ENCODE measurements at regions not wholly inside any gene's neighbourhood (a gene's known extent, or its start where the extent isn't known, plus 50 kb on each side); places are given as distances from the start of the nearest gene placed in this dataset.

- no peak for DNase-seq (ENCODE audit: low read depth in 2 of 2)
Observed at GRCh38 chr21:35699361-35699760, 361.0 kb downstream of the SETD4 start.

DNA sequence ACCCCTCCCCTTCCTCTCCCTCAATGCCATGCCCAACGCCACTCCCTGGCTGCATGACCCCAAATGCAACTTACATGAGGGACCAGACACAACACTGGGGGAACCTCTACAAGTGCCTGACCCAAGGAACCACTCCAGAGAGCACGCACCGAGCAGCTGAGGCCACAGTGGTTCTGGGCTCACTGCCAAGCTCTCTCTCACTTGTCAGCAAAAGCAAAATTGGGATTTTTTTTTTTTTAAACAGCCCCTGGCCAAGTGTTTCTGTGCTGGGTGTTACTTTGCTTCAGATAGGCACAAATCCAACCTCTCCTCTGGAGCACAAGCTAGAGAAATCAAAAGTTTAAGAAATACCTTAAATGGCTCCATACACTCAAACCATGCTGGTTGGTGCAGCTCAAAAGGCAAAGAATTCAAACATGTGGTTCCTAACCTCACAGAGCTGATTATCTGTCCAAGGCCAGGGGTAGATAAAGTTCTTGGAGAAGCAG, 363.0 kb downstream of the SETD4 start:
- DNase-seq (ENCODE audit: low read depth in 2 of 2): no peak

- no peak for DNase-seq (ENCODE audit: low read depth in 2 of 2)
Observed at GRCh38 chr21:35696644-35697043, 363.7 kb downstream of the SETD4 start.

DNA sequence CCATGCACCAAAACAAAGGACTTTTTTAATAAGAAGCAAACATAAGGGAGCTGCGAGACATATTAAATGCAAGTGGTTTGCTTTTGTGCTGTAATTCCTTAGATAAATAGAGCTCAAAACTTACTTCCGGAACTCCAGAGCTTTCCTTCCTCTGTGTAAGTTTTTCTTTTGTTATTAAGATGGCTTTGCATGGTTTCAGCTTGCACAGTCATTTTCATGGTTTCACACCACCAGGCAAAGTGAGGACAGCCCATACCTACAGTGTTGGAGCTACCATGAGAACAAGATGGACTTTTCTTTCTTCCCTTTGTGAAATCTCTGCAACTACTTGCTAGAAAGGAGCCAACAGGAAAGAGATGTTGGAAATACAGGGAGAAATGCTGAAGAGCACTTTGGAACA, 368.0 kb downstream of the SETD4 start:
- no peak for DNase-seq (ENCODE audit: low read depth in 2 of 2)

DNA sequence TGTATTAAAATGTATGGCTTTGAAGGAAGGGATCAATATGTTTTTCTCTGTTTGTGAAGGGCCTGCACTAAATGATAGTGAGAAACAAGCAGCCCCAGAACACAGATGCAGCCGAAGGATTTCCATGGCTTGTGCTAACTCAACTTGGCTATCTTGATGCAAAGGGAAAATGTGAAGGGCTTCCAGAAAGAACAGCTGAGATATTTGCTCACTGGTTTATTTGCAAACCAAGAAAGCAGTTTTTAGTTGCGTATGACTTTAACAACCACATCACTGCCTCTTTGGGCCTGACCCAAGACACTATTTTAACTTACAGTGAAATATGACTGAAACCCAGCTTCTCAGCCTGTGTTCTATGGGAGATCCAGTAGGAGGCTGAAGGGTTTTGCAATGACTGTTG, 369.9 kb downstream of the SETD4 start:
- DNase-seq (ENCODE audit: low read depth in 2 of 2): no peak

GRCh38 chr21:35686156-35686555, 374.2 kb downstream of the SETD4 start:
- DNase-seq (ENCODE audit: low read depth in 2 of 2): no peak

- DNase-seq (ENCODE audit: low read depth in 2 of 2): no peak
Observed at GRCh38 chr21:35683664-35684304, 376.5 kb downstream of the SETD4 start.

DNA sequence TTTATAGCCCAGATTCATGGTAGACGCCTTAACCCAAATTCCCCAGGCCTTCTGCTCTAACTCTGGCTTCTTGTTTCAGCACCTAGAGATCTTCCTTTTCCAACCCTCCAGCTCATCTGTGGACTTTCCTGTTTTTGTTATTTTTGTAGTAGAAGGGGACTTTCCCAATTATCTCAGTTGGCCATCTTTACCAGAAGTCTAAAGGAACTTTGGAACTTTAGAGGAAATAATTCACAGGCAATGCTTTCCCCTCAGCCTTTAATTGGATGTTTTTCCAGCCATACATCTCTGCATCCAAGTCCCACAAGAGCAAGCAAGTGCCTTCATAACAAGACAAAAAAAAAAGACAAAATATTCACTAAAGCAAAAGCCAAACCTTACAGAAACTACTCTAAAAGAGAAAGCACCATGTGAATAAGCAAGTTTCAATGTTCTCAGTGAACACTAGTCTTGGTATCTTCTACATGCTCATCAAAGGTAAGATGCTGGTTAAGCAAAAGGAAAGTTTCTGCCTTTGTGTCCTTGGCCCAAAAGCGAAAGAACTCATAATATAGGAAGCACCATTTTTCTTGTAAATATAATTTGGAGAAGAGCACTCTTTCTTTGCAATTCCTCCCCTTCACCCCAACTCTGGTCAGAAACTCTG, 377.3 kb downstream of the SETD4 start:
- no peak for DNase-seq (ENCODE audit: low read depth in 2 of 2)

- DNase-seq (ENCODE audit: low read depth in 2 of 2): no peak
Observed at GRCh38 chr21:35681946-35682345, 378.4 kb downstream of the SETD4 start.

- DNase-seq (ENCODE audit: low read depth in 2 of 2): no peak
Observed at GRCh38 chr21:35679076-35679475, 381.2 kb downstream of the SETD4 start.

GRCh38 chr21:35678393-35678792, 381.9 kb downstream of the SETD4 start:
- no peak for DNase-seq (ENCODE audit: low read depth in 2 of 2)

GRCh38 chr21:35677298-35677841, 383.0 kb downstream of the SETD4 start:
- DNase-seq (ENCODE audit: low read depth in 2 of 2): no peak

DNA sequence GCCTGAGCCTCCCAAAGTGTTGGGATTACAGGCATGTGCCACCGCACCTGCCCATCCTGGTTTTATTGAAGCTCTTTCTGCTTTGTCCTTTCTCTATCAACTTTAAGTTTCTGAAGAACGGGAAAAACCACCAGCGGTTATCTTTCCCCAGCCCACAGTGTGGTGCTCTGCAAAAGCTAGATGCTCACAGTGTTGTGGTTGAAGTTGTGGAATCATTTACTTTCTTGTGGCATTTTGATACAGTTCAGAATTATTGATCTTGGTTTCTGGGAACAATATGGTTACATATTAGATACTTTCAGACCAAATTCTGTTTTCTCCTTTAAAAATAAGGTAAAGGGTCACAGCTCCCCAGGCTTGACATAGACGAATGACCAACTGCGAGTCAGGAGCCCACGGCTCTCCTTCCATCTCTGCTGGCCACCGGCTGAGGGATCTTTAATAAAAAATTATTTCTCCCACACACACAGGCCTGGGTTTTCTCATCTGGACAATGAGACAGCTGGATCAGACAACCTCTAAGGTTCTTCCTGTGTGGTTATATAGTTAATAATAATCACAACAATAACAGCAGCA, 385.3 kb downstream of the SETD4 start:
- DNase-seq (ENCODE audit: low read depth in 2 of 2): no peak

GRCh38 chr21:35674091-35674671, 386.1 kb downstream of the SETD4 start:
- DNase-seq (ENCODE audit: low read depth in 2 of 2): no peak

DNA sequence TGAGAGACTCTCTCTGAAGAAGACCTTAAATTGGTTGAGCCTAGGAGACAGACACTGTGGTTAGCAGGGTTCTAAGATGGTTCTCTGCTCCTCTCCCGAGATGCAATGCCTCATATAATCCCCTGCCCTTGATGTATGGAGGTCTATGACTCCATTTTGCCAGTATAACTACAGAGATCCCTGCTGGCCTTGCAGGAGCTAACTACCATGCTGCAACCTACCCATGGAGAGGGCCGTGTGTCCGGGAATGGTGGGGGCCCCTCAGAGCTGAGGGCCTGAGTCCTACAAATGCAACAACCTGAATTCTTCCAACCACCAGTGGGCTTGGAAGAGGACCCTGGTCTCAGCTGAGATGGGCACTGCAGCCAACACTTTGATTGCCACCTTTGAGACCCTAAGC, 388.0 kb downstream of the SETD4 start:
- no peak for DNase-seq (ENCODE audit: low read depth in 2 of 2)

DNA sequence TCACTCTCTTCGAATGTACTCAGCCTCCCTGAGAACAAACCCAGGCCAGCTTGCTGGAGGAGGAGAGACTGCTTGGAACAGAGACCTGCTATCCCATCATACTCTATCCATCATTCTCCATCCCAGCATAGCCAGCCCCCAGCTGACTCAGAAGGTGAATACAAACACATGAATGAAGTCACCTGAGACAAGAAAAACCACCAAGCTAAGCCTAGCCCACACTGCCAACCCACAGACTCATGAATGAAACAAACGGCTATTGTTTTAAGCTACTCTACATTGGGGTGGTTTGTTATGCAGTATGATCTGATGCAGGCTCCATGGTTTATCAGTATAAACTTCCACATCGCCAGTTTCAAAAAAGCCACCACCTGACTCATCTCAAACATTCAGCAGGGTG, 395.6 kb downstream of the SETD4 start:
- DNase-seq (ENCODE audit: low read depth in 2 of 2): no peak

GRCh38 chr21:35663856-35664606, 396.3 kb downstream of the SETD4 start:
- DNase-seq (ENCODE audit: low read depth in 2 of 2): no peak

DNA sequence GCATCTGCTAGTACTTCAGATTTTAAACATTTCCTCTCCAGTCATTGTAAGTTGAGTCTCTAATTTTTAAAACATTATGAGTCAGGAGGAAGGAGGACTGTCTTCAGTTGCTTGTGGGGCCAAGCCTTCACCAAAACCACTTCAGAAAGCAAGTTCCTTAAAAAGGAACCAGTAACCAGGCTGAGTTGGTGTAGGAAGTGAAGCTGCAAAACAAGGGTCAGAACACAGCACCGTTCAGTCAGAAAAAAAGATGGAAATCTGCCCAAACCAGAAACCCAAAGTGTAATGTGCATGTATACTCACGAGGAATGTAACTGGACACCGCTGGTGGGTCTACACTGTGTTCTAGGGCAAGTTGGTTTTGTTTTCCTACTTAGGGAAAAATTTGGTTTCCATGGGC, 402.1 kb downstream of the SETD4 start:
- DNase-seq (ENCODE audit: low read depth in 2 of 2): no peak

DNA sequence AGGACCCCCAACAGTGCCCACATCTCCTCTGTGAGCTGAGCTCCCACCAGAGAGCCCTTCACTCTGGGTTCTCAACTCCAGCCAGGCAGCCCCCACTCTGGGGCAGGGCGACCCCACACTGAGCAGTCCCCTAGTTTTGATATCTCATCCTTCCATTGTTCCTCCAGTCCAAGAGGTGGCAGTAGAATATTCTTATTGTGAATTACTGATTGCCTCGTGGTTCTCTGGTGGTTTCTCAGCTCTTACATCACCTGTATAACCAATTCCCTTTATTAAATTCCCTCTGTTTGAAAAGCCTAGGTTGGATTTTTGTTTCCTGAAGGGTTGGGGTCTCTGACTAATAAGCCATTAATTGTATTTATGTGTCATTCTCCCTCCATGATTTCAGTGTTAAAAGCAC, 407.5 kb downstream of the SETD4 start:
- DNase-seq (ENCODE audit: low read depth in 2 of 2): no peak

DNA sequence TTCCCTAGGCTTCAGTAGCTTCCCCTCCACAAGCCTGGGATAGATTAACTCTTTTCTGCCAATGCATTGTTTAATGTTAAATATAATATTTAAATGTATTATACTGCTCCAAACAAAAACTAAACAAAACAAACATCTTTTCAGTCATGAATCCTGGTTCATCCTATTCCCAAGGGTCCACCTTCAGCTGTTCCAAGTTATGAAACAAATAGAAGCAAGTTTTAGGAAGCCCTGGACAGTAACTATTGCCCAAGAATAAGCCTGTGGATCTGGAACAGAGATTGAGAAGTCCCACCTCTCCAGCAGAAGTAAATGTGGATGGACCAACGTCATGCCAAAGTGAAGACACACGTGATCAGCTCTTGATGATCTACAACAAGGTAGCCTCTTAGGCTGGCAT, 408.1 kb downstream of the SETD4 start:
- no peak for DNase-seq (ENCODE audit: low read depth in 2 of 2)

GRCh38 chr21:35651196-35651595, 409.1 kb downstream of the SETD4 start:
- DNase-seq (ENCODE audit: low read depth in 2 of 2): no peak

GRCh38 chr21:35649186-35649585, 411.1 kb downstream of the SETD4 start:
- no peak for DNase-seq (ENCODE audit: low read depth in 2 of 2)

Measured in stimulated activated CD8-positive, alpha-beta memory T cell treated with anti-CD3 and anti-CD28 coated beads, Interleukin-2, amount 100 ng/mL, for 1 hour (primary cell).